Esophagus mucosa (tissue), 1 donor: ENCODE measurements at regions not wholly inside any gene's neighbourhood (a gene's known extent, or its start where the extent isn't known, plus 50 kb on each side); places are given as distances from the start of the nearest gene placed in this dataset.
A peak's percentile ranks its signal among the peaks of the same experiment; 100 is the strongest.

Experiments
- ATAC-seq: fragments of 200-7000 bp; cut with Tn5 transposase; one replicate; pipeline ENCODE4 v1.9.1; 2020
- donor health status: DM: yes; HTN: yes; CAD: no.

DNA sequence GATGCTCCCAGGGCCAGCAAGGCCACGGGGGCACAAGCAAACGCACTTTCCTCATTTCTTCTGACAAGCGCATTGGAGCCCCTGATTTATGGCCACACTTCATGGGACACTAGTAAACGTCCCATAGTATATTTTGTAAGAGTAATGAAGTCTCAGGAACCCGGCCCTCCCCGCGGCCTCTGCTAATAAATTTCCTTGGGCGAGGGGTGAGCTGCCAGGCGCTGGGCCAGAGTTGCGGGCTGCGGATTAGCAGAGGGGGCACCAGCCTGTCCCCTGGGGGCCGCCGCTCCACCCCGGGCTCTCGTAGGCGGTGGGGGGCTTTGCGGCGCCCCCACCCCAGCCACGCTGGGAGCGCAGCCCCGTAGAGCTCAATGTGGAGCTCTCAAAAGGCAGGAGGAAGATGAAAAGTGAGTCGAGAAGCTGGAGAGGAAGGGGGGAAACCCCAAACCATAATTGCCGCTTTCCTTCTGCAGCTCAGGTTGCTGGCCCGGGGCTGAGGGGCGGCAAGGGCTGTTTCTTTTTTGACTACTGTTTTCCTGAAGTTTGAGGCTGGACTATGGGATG is 173.6 kb downstream of the CDC5L start:
- no peak for ATAC-seq

DNA sequence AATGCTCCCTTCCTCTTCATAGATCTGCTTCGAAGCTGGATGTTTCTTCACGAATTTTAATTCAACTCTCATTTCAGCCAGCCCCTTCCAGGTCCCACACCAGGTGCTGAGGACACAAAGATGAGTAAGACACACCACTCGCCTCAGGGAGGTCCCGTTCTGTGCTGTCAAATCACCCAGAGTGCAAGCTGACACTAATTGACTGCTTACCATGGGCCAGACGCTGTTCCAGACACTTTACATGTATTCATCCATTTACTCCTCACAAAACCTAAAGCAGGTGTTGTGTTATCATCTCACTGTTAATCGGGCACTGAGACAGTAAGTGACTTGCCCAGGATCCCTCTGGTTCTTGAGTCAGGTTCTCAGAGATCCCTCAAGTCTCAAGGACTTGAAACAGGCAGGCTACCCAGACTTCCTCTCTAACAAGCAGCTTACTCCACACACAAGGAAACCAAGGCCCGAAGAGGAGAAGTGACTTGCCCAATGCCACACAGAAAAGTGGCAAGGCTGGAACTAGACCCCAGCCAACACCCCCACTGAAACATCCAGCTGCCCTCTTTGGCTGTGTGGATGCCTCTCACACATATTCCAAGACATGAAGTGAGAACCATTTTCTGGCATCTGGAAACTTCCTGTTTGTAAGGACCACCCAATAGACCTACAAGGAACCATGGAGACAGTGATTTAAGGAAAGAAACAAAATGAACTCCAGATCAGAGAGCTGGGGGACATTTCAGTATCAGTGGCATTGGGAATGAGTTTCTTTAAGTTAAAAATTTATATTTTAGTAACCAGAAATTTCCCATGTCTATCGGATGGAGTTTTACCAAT is 174.5 kb downstream of the CDC5L start:
- ATAC-seq = no peak

DNA sequence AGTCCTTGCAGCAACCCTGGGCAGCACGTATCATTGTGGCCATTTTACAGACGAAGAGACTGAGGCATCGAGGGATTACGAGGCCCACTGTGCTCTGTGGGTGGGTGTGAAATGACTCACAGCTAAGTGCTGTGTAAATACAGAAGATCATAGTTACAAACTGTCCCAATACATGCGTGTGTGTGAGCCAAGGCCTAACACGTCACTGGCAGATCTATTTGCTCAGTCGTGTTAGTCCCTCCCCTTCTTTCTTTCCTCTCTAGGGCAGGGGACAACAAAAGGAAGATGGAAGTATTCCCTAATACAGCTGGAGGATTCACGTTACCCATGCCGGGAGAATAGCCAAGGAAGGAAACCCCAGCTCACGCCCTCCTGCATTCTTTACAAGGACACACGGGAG is 175.9 kb downstream of the CDC5L start:
- ATAC-seq = peak; percentile 67

- ATAC-seq = no peak
These were observed 177.5 kb downstream of the CDC5L start for GRCh38 chr6:44564906-44565524.

GRCh38 chr6:44567406-44567805 is 179.9 kb downstream of the CDC5L start:
- no peak for ATAC-seq

- ATAC-seq = no peak
These were observed 181.6 kb downstream of the CDC5L start for GRCh38 chr6:44569131-44569530.

DNA sequence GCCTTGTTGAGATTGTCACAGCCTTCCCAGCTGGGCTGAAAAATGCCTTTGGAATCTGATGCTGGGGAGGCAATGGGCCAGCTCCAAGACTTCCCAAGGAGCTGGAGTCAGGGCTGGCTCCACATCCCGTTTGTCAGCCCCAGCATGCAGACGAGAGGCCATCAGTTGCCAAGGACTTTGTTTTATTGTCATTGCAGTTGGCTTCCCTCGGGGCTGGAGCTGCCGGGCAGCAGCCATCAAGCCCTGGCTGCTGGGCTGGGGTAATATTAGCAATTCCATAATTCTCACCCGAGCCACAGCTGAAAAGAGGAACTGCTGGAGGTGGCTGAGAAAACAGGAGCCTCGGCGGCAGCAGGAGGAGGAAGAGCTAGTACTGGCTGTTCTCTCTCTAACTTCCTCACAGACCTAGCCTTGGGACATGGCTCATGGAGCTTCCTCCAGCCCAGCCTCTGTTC is 182.5 kb downstream of the CDC5L start:
- ATAC-seq = no peak

- no peak for ATAC-seq
These were observed 184.0 kb downstream of the CDC5L start for GRCh38 chr6:44571510-44571909.

GRCh38 chr6:44572346-44572745 is 184.8 kb downstream of the CDC5L start:
- ATAC-seq = no peak

DNA sequence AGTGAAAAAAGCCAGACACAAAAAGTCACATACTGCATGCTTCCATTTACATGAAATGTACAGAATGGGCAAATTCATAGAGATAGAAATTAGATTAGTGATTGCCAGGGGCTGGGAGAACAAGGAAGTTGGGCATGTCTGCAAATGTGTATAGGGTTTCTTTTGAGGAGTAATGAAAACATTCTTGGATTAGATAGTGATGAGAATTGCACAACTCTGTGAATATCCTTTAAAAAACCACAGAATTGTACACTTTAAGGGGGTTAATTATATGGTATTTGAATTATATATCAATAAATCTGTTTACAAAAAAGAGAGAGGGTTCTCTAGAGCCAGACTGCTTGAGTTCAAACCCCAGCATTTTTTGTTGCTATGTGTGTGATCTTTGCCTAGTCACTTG is 188.1 kb downstream of the CDC5L start:
- ATAC-seq = no peak

DNA sequence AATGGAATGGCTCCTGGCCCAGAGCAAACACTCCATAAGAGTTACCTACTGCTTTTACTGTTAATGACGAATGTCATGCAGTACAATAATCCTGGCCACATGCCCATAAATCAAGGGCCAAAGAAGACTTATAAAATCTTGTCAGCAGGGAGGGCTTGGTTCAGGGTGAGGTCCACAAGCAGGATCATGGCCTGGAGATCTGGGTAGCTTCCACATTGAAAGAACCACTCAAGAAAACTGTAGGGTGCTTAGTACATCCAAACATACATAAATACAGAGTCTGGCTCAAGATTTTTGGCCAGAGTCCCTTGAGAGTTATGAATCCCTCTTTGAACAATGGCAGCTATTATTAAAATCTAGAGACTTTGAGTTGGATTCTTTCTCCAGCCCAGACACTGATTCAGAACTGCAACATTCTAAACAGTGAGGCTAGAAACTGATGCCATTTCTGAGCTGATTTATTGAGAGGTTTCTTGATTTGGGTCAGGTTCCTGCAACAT is 188.7 kb downstream of the CDC5L start:
- no peak for ATAC-seq

DNA sequence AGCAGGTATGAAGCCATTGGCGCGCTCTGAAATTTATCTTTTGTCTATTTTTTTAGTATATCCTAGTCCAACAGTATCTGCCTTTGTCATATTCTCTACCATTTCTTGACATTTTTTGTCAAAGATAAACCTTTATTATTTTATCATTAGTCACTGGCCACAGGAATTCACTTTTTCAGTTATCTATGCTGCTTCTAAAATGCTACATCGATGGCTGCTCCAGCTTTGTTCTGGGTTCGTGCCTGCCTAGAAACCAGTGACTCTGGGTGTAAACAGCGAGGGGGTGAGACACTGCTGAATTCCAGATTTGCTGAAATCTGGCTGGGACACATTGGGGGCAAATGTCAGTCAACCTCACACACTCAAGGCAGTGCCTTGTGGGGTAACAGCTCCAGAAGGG is 193.4 kb downstream of the CDC5L start:
- ATAC-seq = no peak

GRCh38 chr6:44582930-44583329 is 195.4 kb downstream of the CDC5L start:
- no peak for ATAC-seq

DNA sequence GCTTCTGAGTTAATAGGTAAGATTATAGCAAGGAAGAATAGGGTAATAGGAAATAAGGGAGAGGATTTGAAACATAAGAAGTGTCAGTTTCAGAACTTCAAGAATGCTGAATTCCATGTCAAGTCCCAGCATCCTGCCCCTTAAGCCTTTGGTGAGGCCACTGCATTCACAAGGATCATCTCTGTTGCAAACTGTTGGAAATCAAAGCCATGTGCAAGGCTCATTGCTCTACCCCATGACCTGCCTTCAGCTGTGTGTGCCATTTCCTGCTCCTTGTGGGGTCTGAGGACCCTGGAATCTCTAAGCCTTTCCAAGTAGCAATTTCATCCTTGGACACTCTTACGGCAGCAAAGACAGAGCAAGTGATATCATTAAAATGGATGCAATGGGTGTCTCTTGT is 203.0 kb downstream of the CDC5L start:
- ATAC-seq = no peak

- ATAC-seq = no peak
These were observed 206.0 kb downstream of the CDC5L start for GRCh38 chr6:44593539-44593944.

DNA sequence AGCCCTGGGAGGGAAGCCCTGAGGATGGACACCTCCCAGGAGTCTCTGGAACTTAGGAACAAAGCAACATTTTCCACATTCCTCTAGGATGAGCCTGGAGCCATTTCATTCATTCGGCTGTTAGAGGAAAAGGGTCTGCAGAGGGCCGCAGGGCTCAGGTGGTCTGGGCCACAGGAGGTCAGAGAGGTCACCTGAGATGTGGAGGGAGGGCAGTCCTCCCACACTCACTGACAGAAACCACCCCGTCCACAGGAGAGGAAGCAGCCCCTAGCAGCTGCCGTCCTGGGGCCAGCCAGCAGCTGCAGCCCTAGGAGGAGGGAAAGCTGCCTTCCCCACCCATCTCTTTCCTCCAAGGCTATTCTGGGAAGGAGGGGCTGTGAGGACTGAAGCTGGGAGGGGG is 207.0 kb downstream of the CDC5L start:
- no peak for ATAC-seq

- no peak for ATAC-seq
These were observed 211.2 kb downstream of the CDC5L start for GRCh38 chr6:44598679-44599078.

DNA sequence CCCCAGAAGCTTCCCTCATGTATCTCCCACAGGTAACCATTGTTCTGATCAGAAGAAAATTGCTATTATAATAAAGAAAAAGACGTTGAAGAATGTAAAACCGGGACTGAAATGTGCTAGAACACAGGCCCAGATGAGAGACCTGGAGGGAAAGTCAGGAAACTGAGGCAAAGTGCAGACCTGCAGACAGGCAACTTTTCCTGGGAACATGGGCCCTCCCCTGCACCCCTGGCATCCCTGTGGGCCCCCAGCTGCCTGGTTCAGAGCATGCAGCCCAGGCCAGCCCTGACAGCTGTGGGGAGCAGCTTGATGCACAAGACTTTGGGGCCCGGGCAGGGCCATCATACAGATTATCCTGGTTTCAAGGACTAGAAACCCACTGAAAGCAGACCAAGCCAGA is 212.2 kb downstream of the CDC5L start:
- no peak for ATAC-seq

GRCh38 chr6:44603044-44603686 is 215.7 kb downstream of the CDC5L start:
- no peak for ATAC-seq

DNA sequence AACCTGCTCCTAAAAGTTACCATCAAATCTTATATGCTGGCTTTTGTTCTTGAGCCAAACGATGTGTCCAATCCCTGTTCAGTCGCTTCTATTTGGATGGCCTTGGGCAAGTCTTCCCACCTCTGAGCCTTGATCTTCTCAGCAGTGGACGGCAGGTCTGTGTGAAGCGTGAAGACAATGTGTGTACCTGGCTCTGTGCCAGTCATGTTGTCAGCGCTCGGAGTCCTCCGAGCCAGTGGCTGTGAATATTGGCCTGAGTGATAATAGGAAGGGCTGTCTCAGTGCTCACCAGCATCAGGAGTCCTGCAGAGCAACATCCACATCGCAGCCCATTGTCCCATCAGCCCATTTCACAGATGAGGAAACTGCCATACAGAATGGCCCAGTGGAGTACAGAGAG is 219.0 kb downstream of the CDC5L start:
- ATAC-seq = no peak

DNA sequence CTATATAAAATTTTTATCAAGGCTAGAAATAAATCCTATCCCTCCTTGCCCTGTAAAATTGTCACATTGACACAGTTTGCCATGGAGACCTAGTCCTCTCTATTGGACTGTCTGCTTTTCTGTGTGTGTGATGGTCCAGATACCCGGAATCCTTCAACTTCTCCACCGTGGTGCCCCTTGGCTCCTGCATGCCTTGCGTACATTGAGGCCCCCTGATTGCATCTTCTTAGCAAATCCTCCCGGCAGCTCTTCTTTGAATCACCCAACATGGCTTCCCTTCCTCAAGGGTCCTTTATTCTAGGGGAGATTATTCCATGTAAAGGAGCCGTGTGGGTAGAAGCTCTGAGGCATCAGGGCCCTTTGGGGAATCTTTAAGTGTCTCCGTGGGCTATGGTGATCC is 219.5 kb downstream of the CDC5L start:
- no peak for ATAC-seq

GRCh38 chr6:44608175-44608574 is 220.7 kb downstream of the CDC5L start:
- no peak for ATAC-seq

GRCh38 chr6:44609051-44609612 is 221.6 kb downstream of the CDC5L start:
- no peak for ATAC-seq
